Adrenal gland (tissue), 5 donors: ENCODE measurements at regions not wholly inside any gene's neighbourhood (a gene's known extent, or its start where the extent isn't known, plus 50 kb on each side); places are given as distances from the start of the nearest gene placed in this dataset.
"Not testable (repeated sequence)": the region's sequence is repeated elsewhere in the genome, so short reads cannot be mapped to it uniquely, and the experiment has no call there.

ENCODE experiments used
- CTCF ChIP-seq, 6 experiments: fragments of 450-650 bp in 4 of 6; fragments of 200-600 bp in 2 of 6; sonication (generic) in 1 of 6; IDR thresholded peaks; 1 replicate in 5 of 6; 2 replicates in 1 of 6; pipeline versions ENCODE4 v1.5.1 to v1.8.0; 2016 to 2021; ENCODE audit warnings: antibody characterized with exemption in 6 of 6, mild to moderate bottlenecking in 2 of 6, moderate library complexity in 1 of 6
- POLR2A ChIP-seq, 2 donors: fragments of 450-650 bp; IDR thresholded peaks; one replicate each; pipeline ENCODE4 v1.6.1; 2017; ENCODE audit warnings: antibody characterized with exemption in 2 of 2, mild to moderate bottlenecking in 2 of 2, moderate library complexity in 1 of 2
- donor health status: DM: no; HTN: no; CAD: no.

GRCh38 chr16:26874318-26874717 lies 192.4 kb upstream of the C16orf82 start:
- not testable (repeated sequence) for TF ChIP-seq POLR2A, CTCF (IDR thresholded peaks at IDR 0.05)
